Caco-2 (cell line): ENCODE measurements at regions not wholly inside any gene's neighbourhood (a gene's known extent, or its start where the extent isn't known, plus 50 kb on each side); places are given as distances from the start of the nearest gene placed in this dataset.

Experiments used
- BruUV-seq: library from RNA; stranded (reverse); fragments of 400-500 nt; replicated peaks from 2 replicates; lab custom pipeline; 2021; lab: Mats Ljungman, UMichigan
- CTCF ChIA-PET: fragments of 300-600 bp; sonication (Branson Sonifier 250); formaldehyde crosslinking; loops from one replicate; lab custom pipeline; 2022; ENCODE audit warnings: antibody characterized with exemption; lab: Charles Lee
- POLR2A ChIA-PET: fragments of 300-600 bp; sonication (Branson Sonifier 250); formaldehyde crosslinking; loops from one replicate; lab custom pipeline; 2022; ENCODE audit warnings: antibody characterized with exemption; lab: Charles Lee
- DNase-seq, 2 experiments: peaks; one replicate each; pipeline versions ENCODE4 v3.0.0 to v3.0.0-alpha.2; 2020 to 2022
- H3K27me3 ChIP-seq: replicated peaks from 2 replicates; pipeline ENCODE4 v1.6.0; 2011; ENCODE audit warnings: low read length; ENCODE audit not compliant: control insufficient read depth, insufficient read depth
- H3K36me3 ChIP-seq: 2 replicates; pipeline ENCODE4 v1.5.1; 2011; ENCODE audit warnings: low read length; ENCODE audit not compliant: control insufficient read depth, insufficient read depth
- H3K4me1 ChIP-seq: fragments of 250-450 bp; sonication (Bioruptor Pico); 2 replicates; pipeline ENCODE4 v1.5.1; 2020; ENCODE audit warnings: mild to moderate bottlenecking
- H3K4me3 ChIP-seq: 2 replicates; pipeline ENCODE4 v1.5.1; 2011; ENCODE audit warnings: low read depth, mild to moderate bottlenecking, control low read depth, low read length
- H3K9me3 ChIP-seq: fragments of 250-450 bp; sonication (Bioruptor Pico); 2 replicates; pipeline ENCODE4 v1.5.1; 2020; ENCODE audit warnings: mild to moderate bottlenecking, moderate library complexity
- H3K27ac Mint-ChIP-seq: one replicate; pipeline ENCODE4 v1.8.0; 2022; ENCODE audit warnings: mixed read lengths; ENCODE audit not compliant: unreplicated experiment
- H3K27me3 Mint-ChIP-seq: one replicate; pipeline ENCODE4 v1.8.0; 2022; ENCODE audit warnings: mixed read lengths; ENCODE audit not compliant: insufficient read depth, unreplicated experiment
- H3K36me3 Mint-ChIP-seq: one replicate; pipeline ENCODE4 v1.8.0; 2022; ENCODE audit warnings: mild to moderate bottlenecking, mixed read lengths; ENCODE audit not compliant: insufficient read depth, unreplicated experiment
- H3K4me1 Mint-ChIP-seq: one replicate; pipeline ENCODE4 v1.8.0; 2022; ENCODE audit warnings: low read depth, mixed read lengths; ENCODE audit not compliant: unreplicated experiment
- H3K4me3 Mint-ChIP-seq: one replicate; pipeline ENCODE4 v1.8.0; 2022; ENCODE audit warnings: mild to moderate bottlenecking, moderate library complexity, mixed read lengths; ENCODE audit not compliant: unreplicated experiment
- H3K9me3 Mint-ChIP-seq: one replicate; pipeline ENCODE4 v1.8.0; 2022; ENCODE audit warnings: mixed read lengths; ENCODE audit not compliant: unreplicated experiment
- intact Hi-C: fragments of 100-400 bp; cut with micrococcal nuclease; formaldehyde crosslinking; loops from one replicate; pipeline ENCODE4 v1.10.0; 2022; ENCODE audit not compliant: unreplicated experiment
- TF ChIP-seq, protein P1 (sequence below), 2 experiments: fragments of 200-600 bp in 1 of 2; IDR thresholded peaks; 1 replicate in 1 of 2; 2 replicates in 1 of 2; pipeline versions ENCODE4 v1.5.1 to v1.8.0; 2011 to 2022; ENCODE audit warnings: antibody characterized with exemption in 1 of 2, control low read depth in 1 of 2, inconsistent platforms in 1 of 2, low read depth in 1 of 2, low read length in 1 of 2, mild to moderate bottlenecking in 1 of 2, moderate library complexity in 1 of 2; ENCODE audit not compliant: insufficient read depth in 1 of 2, severe bottlenecking in 1 of 2, unreplicated experiment in 1 of 2

DNA sequence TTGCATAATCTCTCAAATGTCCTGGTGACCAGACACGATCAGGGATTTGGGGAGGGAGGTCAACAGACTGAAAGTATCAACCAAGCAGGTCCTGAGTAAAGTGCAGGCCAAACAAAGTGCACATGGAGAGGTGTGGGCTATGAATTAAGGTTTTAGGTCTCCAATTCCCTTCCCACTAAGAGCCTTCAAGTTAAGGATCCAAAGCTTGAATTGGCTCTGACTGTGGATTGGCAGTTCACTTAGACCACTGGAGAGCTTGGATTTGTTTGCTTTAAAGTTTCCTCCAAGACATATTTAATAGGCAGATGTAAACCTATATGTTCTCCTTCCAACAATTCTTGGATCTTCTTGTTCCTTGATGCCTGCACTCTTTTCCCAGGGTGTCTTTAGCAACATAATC lies 129.6 kb upstream of the IGF1 start:
- H3K27ac Mint-ChIP-seq, result no peak overlapping the region
- peaks cover 19% of the 10 kb centered on the region for H3K9me3 Mint-ChIP-seq
- H3K4me1 Mint-ChIP-seq, result no peaks in the 10 kb centered on the region
- H3K9me3 ChIP-seq, result no peaks in the 10 kb centered on the region; the same call in 1 of the 2 replicates
- no peak for DNase-seq
- TF ChIP-seq, protein P1, sequence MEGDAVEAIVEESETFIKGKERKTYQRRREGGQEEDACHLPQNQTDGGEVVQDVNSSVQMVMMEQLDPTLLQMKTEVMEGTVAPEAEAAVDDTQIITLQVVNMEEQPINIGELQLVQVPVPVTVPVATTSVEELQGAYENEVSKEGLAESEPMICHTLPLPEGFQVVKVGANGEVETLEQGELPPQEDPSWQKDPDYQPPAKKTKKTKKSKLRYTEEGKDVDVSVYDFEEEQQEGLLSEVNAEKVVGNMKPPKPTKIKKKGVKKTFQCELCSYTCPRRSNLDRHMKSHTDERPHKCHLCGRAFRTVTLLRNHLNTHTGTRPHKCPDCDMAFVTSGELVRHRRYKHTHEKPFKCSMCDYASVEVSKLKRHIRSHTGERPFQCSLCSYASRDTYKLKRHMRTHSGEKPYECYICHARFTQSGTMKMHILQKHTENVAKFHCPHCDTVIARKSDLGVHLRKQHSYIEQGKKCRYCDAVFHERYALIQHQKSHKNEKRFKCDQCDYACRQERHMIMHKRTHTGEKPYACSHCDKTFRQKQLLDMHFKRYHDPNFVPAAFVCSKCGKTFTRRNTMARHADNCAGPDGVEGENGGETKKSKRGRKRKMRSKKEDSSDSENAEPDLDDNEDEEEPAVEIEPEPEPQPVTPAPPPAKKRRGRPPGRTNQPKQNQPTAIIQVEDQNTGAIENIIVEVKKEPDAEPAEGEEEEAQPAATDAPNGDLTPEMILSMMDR (IDR thresholded peaks at IDR 0.05; ENCODE audit: insufficient read depth in 1 of 2, low read depth in 1 of 2, low read length in 1 of 2, severe bottlenecking in 1 of 2, unreplicated experiment in 1 of 2), result no peak
- H3K4me3 Mint-ChIP-seq, result no peak overlapping the region
- BruUV-seq, result no TSS peak
- H3K4me3 ChIP-seq, result no peak overlapping the region
- H3K36me3 Mint-ChIP-seq, result no peaks in the 10 kb centered on the region
- no peaks in the 10 kb centered on the region for H3K36me3 ChIP-seq
- POLR2A ChIA-PET, result no interaction called here
- H3K27me3 ChIP-seq, result no peaks in the 10 kb centered on the region
- no peaks in the 10 kb centered on the region for H3K4me1 ChIP-seq
- CTCF ChIA-PET, result no interaction called here
- intact Hi-C loops, result no loop called here
- H3K27me3 Mint-ChIP-seq, result peaks cover 17% of the 10 kb centered on the region

DNA sequence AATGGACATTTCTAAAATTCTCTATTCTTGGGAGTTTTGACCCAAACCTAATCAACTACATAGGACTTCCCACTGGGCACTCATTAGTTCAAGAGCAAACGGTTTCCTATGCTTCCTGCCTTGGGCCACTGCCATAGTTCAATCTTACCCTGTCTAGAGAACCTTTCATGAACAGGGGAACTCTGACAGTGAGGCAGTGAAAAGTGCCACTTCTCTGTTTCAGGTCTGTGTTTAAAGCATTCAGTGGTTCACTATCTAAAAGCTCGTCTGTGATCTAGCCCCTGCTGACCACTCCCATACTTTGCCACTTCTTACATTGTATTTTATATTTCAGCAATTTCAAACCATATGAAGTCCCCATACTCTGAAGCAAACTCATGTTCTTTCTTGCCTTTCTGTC lies 122.7 kb upstream of the IGF1 start:
- POLR2A ChIA-PET, result no interaction called here
- Histone ChIP-seq H3K4me1 (no peaks in the 10 kb centered on the region), H3K4me3 (no peak overlapping the region), H3K27me3 (no peaks in the 10 kb centered on the region), H3K9me3 (no peaks in the 10 kb centered on the region; the same call in 1 of the 2 replicates), H3K36me3 (no peaks in the 10 kb centered on the region)
- intact Hi-C loops, result no loop called here
- Mint-ChIP-seq H3K36me3 (no peaks in the 10 kb centered on the region), H3K4me3 (no peak overlapping the region), H3K27me3 (peaks cover 8% of the 10 kb centered on the region), H3K9me3 (peaks cover 15% of the 10 kb centered on the region), H3K4me1 (no peaks in the 10 kb centered on the region), H3K27ac (no peak overlapping the region)
- CTCF ChIA-PET, result no interaction called here
- no peak for DNase-seq
- TF ChIP-seq, protein P1 (IDR thresholded peaks at IDR 0.05; ENCODE audit: insufficient read depth in 1 of 2, low read depth in 1 of 2, low read length in 1 of 2, severe bottlenecking in 1 of 2, unreplicated experiment in 1 of 2), result no peak
- no TSS peak for BruUV-seq

- Histone ChIP-seq H3K4me3 (no peak overlapping the region), H3K9me3 (no peaks in the 10 kb centered on the region; the same call in 1 of the 2 replicates), H3K4me1 (no peaks in the 10 kb centered on the region), H3K27me3 (no peaks in the 10 kb centered on the region), H3K36me3 (no peaks in the 10 kb centered on the region)
- ChIA-PET CTCF (no interaction called here), POLR2A (no interaction called here)
- TF ChIP-seq, protein P1 (IDR thresholded peaks at IDR 0.05; ENCODE audit: insufficient read depth in 1 of 2, low read depth in 1 of 2, low read length in 1 of 2, severe bottlenecking in 1 of 2, unreplicated experiment in 1 of 2), result no peak
- Mint-ChIP-seq H3K4me1 (no peaks in the 10 kb centered on the region), H3K4me3 (no peak overlapping the region), H3K27ac (no peak overlapping the region), H3K9me3 (peaks cover 10% of the 10 kb centered on the region), H3K27me3 (peaks cover 6% of the 10 kb centered on the region), H3K36me3 (no peaks in the 10 kb centered on the region)
- intact Hi-C loops, result no loop called here
- DNase-seq, result no peak
- BruUV-seq, result no TSS peak
These were observed 122.2 kb upstream of the IGF1 start for GRCh38 chr12:102602521-102602920.
